Activated CD4-positive, alpha-beta T cell treated with anti-CD3 and anti-CD28 coated beads, Interleukin-2, amount 50 U/mL, for 48 hours (primary cell): ENCODE measurements at regions not wholly inside any gene's neighbourhood (a gene's known extent, or its start where the extent isn't known, plus 50 kb on each side); places are given as distances from the start of the nearest gene placed in this dataset.

Experiments
- DNase-seq, 2 experiments: peaks; one replicate each; pipeline ENCODE4 v3.0.0-alpha.2; 2020

GRCh38 chr6:139423971-139424667 lies 49.7 kb upstream of the CITED2 start:
- no peak for DNase-seq
